GM04504 (cell line): ENCODE measurements at regions not wholly inside any gene's neighbourhood (a gene's known extent, or its start where the extent isn't known, plus 50 kb on each side); places are given as distances from the start of the nearest gene placed in this dataset.
"Not testable (repeated sequence)": the region's sequence is repeated elsewhere in the genome, so short reads cannot be mapped to it uniquely, and the experiment has no call there.

Experiments used
- DNase-seq: peaks from one replicate; pipeline ENCODE4 v3.0.0-alpha.2; 2012; ENCODE audit warnings: low read depth

DNA sequence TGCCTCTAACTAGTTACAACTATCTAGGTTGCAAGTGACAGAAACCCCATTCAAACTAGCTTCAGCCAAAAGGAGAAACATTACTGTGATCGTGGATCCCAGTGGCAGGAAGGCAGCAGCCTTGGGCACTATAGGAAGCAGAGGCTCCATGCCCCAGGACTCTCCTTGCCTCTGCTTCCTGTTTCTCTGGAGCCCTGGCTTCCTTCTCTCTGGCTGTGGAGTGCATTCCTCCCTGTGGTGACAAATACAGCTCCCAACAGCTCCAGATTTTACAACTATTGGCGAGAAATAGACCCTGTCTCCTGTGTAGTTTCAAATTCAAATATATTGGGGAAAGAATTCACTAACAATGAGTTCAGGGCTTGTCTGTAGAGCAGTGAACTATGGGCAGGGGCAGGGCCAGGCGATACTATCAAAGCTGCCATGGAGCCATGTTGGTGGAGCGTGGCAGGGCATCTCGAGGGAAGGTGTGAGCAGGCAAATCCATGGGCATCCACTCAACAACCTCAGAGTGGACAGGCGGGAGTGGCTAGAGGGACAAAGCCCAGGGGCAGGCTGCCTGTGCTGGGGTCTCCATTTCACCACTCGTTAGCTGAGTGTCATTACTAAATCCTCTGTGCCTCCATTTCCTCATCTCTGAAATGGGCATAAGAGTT lies 189.5 kb downstream of the ERCC6L2 start:
- no peak for DNase-seq

DNA sequence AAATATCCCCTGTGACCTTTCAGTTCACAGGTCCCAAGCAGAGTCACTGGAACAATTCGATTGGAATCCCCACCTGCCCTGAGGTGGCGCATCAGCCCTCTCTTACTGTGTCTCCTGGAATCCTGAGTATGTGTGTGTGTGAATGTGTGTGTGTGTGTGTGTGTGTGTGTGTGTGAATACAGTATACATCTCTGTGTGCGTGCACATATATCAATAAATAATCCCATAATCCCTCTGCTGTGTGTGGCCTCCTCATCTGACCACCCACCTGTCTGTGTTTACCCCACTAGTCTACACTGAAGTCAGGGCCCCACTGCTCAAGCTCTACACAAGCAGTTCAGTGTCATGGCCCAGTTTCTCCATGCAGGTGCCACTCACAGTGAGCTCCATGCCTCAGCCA lies 187.4 kb downstream of the ERCC6L2 start:
- no peak for DNase-seq

DNA sequence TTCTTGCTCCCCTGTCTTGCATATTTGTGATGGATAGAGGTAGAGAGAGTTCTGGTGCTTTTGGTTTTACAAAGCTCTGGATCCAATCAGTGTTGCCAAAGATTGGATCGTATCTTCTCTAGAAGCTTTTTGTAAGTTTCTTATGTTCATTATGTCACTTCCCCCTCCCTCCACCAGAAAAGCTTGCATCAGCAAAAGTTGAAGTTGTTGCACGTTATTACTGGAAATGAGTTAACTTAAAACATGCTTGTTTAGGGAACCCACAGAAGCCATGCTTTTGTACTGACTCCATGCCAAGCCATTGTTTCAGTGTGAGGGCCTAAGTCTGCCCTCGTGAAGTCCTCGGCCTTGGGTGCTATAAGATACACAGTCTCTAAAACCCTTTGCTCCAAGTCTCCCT lies 186.5 kb downstream of the ERCC6L2 start:
- DNase-seq = no peak

DNA sequence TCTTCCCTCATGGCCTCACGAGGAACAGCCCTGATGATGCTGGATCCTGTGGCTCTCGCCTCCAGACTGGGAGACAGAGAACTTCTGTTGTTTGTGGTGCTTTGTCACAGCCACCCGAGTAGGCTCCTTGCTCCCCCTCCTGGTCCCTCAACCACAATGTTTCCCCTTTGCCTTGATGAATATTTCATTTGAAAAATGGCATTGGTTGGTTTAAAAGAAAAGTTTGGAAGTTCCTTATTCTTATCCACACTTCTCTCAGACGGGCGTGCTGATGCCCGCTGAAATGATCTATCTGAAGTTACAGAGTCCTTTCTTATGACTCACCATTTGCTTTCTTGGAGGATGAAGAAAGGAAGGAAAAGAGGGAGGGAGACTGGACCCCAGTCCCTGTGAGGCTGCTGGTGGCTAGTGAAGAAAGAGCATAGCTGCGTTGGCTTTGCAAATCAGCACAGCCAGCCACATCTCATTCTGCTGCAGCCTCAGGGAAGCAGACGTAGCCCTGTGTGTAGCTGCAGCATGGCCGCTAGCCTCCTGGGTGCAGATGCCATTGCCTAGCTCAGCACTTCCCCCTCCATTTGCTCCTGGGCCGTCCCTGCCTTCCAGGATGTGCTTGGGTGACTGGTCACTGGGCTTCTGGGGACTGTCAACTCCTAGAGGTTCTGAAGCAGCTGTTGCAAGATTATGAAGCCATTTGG lies 185.9 kb downstream of the ERCC6L2 start:
- DNase-seq = peak; percentile 13

DNA sequence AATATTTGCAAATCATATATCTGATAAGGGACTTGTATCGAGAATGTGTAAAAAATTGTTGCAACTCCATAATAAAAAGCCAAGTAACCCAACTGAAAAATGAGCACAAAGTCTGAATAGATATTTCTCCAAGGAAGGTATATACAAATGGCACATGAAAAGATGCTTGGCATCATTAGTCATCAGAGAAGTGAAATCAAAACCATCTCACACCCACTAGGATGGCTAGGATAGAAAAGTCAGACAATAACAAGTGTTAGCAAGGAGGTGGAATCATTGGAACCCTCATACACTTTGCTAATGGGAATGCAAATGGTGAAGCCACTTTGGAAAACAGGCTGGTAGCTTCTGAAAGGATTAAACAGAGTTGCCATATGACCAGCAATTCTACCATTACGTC lies 182.7 kb downstream of the ERCC6L2 start:
- no peak for DNase-seq

DNA sequence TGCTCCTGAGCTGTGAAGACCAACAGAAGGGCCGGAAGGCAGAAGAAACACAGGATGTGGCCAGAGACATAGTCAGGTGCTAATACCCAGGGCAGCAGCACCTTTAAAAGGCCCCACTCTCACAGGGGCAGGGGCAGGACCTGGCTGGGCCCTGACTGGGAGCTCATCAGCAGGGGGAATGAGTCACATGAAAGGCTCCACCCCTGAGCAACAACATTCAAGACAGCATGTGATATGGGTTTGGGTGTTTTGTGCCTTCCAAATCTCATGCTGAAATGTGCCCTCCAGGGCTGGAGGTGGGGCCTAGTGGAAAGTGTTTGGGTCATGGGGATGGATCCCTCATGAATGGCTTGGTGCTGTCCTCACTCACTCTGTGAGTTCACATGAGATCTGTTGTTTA lies 181.7 kb downstream of the ERCC6L2 start:
- DNase-seq = no peak

DNA sequence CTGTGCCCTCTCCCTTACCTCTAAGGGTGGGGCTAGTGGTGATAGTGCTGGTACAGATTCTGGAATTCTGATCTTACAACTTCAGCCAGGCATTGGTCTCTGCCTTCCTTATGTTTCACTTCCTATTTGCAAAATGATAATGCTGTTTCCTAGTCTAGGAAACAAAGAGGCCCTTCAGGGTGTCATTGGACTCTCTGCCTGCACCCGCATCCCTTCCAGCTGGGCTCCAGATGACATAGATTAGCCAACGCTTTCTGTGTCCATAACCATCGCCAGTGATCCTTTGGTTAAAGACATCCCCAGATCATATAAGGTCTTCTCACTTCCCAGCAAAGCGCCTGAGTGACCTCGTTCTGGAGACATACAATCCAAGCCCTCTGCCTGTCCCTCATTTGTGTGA lies 180.7 kb downstream of the ERCC6L2 start:
- no peak for DNase-seq

DNA sequence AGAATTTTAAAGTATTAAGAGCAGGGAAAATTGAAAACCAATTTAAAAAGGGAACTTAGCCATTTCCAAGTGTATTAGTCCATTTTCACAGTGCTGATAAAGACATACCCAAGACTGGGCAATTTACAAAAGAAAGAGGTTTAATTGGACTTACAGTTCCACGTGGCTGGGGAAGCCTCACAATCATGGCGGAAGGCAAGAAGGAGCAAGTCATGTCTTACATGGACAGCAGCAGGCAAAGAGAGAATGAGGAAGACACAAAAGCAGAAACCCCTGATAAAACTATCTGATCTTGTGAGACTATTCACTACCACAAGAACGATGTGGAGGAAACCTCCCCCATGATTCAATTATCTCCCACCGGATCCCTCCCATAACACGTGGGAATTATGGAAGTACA lies 178.8 kb downstream of the ERCC6L2 start:
- not testable (repeated sequence) for DNase-seq

DNA sequence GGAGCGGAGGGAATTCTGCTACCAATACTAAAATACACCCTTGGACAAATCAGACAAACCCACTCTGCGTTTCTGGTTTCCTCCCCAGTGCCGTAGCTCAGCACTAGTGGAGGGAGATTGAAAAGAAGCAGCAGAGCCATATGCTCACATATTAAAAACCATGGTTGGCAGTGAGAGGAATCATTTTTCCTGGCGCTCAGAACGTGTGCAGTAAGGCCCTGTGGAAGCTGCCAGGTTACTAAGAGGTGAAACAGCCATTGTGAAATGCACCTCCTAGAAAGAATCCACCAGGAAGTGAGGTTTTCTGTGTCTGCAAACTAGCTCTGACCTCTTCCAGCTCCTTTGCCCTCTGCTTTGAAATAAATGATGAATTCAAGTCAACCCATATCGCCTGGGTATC lies 177.2 kb downstream of the ERCC6L2 start:
- no peak for DNase-seq

DNA sequence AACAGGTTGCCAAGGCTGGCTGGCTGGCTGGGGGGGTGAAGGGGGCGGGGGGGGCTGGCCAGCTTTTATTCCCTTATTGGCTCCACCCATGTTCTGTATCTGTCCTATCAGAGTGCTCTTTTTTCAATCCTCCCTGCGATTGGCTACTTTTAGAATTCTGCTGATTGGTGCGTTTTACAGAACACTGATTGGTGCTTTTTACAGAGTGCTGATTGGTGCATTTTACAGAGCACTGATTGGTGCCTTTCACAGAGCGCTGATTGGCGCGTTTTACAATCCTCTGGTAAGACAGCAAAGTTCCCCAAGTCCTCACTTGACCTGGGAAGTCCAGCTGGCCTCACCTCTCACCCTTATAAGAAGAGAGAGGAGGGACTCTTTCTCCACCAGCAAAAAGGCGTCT lies 175.9 kb downstream of the ERCC6L2 start:
- no peak for DNase-seq

DNA sequence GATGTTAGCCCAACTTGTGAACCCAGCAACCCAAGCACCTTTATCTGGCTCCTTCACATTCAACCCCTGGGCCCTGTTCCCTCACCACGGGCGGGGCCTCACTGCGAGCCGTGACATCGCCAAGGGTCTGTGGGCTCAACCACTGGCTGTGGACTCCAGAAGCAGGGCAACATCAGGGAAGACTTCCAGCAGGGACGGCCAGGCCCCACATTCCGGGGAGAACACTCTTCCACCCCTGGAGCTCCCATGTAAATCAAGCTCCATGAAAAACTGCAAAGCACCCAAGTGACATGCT lies 175.3 kb downstream of the ERCC6L2 start:
- no peak for DNase-seq

DNA sequence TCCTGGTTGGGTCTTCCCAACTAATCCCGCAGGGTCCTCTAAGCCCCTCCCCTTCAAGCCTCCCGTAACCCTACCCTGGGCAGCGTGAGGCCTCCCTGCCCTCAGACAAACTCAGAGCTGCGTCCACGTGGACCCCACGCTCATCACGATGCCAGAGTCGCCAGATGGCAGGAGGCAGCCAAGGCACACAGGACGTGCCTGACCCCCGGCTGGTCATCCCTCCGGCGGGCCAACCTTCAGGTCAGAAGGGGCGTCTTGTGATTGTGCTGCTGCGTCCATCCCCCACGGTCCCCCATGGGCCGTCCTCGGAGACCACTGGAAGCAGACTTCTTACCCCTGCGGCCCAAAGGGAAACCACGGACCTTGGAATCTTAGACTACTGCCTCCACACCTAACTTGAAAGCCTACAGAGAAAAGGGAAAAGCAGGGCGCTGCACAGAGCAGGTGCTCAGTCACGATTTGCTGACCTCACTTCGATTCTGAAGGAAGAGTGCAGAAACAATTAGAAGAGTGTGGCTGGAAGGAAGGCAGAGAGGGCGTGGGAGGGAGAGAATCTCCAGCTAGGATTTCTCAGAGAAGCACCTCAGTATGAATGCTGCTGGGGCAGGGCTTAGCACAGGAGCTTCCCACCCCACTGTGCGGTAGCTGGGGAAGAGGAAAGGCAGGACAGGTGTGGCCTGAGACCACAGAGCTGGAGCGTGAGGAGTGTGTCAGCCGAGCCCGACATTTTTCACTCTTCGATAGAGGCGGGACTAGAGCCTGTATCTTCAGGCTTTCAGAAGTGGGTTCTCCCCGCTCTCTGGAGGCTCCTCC lies 174.8 kb downstream of the ERCC6L2 start:
- DNase-seq = no peak

DNA sequence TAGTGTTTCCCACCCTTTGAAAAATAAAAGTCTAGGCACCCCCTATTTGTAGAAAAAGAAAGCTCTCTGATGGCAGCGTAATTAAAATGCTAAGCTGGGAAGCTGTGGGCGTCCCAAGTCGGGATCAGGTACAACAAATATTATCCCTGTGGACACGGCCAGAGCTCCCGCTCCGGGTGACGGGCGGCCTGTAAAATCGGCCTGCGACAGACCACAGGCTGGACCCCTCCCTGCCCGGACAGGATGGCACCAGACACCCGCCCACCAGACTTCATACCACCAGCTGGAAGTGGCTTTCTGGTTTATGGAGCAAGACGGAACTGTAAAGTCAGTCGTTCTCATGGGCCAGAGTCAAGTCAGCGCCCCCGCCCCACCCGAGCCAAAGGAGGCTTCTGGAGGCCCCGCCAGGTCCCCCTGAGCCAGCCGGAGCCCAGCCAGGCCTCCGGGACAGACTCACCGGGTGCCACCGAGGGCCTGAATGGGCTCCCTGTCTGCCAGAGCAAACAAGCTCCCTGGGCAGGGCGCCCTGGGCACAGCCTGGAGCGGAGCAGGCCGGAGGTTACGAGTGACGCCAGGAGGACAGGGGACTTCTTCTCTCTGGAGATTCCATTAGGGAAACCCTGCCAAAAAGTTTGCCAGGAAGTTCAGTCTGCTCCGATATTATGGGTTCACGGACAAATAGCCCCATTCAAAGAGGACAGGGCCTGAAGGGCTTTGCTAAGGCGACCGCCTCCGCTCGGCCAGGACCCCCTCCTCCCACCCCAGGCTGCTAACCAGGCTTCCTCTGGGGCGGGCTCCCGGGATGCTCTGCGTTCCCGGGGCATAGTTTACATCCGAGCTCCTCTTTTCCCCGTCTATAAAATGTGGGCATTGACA lies 173.7 kb downstream of the ERCC6L2 start:
- no peak for DNase-seq

DNA sequence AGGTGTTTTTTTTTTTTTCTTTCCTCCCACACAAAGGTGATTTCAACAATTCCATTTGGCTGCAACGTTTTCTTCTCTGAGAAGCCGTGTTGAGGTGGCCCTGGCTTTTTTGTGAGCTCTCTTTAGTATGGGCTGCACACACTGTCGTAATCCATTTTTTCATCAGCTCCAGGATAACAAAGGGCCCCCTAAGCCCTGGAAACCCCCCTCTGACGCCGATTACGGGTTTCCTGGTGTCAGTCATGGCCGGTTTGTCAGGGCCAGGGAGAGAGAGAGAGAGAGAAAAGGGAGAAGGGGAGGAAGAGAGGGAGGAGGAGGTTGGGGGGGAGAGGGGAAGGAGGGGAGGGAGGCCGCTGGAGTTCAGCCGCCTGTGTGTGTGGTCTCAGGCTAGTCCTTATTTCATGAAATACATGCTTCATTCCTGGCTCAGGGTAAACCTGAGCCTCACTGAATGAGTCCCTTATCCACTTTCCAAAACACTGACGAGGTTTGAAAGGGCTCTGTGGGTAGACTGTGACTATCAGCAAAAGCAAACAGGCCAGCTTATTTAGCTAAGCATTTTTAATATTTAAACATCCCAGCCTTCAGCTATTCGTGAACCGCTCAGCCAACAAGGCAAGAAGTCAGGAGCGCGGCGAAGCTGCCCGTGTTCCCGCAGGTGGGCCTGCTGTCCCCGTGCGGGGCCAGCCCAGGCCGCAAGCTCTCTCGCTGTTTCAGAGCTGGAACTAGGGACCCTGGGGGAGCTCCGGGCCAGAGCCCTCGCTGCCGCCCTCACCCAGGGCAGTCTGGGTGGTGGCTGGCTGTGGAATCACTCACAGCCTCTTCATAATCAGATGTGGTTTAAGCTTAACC lies 172.8 kb downstream of the ERCC6L2 start:
- DNase-seq = no peak

DNA sequence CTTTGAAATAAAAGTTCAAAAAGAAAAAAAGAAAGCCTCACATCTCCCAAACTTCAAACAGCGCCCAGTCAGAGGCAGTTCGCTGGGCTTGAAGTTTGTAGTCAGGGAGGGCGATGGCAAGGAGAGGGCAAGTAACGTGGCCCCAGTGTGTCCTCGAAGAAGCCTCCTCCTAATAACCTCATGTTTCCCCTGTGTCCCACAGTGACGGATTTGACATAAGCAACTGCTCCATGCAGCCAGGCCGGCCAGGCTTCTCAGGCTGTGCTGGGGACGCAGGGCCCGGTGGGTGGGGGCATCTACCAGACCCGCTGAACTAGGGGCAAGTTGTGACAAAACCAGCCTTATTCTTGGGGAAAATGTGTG lies 172.2 kb downstream of the ERCC6L2 start:
- DNase-seq = no peak

DNA sequence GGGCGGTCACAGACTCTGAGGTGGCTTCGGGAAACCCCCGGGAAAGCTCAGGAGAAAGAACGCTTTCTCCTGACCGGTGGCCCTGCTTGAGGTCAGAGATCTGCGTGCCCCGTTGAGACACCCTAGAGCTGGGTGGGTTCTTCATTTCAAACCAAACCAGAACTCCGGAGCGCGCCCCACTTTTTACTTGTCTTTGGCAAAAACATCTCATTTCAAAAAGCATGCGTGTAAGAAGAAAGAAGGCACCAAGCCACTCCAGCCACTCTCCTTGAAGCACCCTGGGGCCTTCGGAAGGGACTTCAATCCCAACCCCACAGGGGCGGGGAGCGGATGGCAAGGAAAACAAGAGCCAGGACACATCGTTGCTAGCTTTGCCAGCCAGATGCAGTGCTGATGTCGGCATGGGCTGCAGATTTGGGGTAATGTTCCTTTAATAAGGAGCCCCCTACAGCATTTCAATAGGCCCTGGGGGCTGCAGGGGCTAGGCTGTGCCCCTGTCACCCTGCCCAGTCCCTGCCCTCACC lies 171.7 kb downstream of the ERCC6L2 start:
- DNase-seq = no peak

DNA sequence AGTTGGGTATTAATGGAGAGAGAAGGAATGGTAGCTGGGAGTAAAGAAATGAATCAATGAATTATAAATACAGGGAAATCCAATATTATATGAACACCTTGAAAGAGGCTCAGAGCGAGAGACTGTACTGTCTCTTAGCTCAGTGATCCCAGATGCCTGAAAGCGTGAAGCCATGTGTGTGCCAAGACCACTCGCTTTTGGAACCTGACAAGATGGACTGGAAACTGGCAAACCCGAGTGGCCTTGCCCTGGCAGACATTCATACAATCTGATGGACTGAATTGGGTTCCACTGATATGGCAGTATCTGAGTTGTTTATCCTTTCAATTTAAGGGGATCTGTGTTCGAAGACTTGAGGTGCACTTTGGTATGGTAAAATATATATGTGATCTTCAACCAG lies 170.3 kb downstream of the ERCC6L2 start:
- no peak for DNase-seq

DNA sequence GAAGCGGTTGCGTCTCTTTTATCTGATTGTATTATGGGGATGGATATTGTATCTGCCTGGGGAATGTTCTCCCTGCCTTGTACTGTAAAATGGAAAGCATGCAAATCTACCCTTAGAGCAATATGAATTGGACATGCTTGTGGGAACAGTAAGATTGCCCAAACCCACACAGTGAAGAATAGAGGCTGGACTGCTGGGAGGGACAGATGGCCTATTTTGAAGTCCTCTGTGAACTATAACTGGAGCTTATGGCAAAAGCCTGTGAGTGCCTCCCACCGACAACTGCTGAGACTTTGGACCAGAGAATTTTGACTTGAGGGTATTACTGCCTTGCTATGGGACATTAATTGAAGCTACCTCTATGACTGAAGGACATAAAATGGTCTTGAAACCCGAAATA lies 168.9 kb downstream of the ERCC6L2 start:
- DNase-seq = no peak

DNA sequence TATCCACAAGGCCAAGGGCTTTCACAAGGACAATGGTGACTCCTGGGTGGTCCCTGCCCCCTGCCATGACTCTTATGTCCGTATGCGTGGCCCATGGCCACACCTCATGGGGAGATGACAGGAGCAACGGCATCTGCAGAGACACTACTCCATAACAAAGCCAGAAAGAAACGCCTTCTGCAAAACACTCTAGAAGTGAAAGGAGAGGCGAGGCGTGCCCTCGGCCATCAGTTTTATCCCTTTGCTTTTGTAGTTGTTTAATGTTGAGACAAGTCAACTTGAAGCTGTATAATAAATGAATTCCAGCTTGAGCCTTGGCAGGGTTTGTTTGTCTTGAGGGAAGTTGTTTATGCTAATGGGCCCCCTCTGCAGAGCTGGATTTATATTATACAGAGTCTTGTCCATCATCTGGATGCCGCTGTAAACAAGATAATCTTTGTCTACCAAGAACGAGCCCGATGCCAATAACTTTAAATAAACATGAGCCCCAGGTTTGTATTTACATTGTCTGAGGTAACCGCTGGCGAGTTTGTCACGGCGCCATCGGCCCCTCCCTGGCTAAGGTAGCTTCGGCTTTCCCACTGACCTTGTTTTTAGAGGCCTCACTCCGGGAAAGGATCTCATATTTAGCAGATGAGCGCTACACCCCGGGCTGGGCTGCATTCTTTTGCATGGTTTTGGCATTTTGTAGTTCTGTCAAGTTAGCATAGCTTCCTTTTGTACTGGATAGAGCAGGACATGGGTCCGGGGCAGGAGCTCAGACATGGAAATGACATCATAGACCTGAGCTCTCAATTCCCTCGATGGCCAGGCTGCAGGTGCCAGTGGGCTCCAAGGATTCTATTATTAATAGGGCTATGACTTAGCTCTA lies 165.3 kb downstream of the ERCC6L2 start:
- no peak for DNase-seq

DNA sequence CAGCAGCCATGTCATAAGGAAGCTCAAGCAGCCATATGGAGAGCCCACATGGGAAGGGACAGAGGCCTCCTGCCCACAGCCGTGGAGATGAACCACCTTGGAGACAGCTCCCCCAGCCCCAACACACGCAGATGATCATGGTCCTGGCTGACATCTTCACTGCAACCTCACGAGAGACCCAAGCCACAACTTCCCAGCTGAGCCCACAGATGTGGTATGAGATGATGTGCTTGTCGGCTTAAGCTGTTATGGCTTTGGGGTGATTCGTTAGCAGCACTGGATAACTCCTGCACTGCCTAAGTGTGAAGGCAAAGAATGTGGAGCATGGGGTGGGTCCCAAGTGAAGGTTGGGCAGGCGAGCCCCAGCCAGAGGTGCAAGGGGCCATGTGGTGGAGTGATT lies 163.4 kb downstream of the ERCC6L2 start:
- DNase-seq = no peak
